Prostate gland (tissue), 2 donors: ENCODE measurements at regions not wholly inside any gene's neighbourhood (a gene's known extent, or its start where the extent isn't known, plus 50 kb on each side); places are given as distances from the start of the nearest gene placed in this dataset.

Experiments
- DNase-seq: peaks from one replicate; pipeline ENCODE4 v3.0.0-alpha.2; 2019; ENCODE audit warnings: low spot score
- H3K27ac ChIP-seq, 2 donors: fragments of 200-600 bp; sonication (generic); 2 replicates each; pipeline ENCODE4 v1.5.1; 2017 to 2019
- H3K27me3 ChIP-seq: fragments of 200-600 bp; sonication (generic); replicated peaks from 2 replicates; pipeline ENCODE4 v1.5.1; 2019; ENCODE audit not compliant: insufficient read depth
- H3K36me3 ChIP-seq, 2 donors: fragments of 200-600 bp; sonication (generic); 1 replicate in 1 of 2; 2 replicates in 1 of 2; pipeline versions ENCODE4 v1.5.1 to v1.8.1; 2017 to 2019
- H3K4me1 ChIP-seq: fragments of 200-600 bp; sonication (generic); replicated peaks from 2 replicates; pipeline ENCODE4 v1.5.1; 2019
- H3K4me3 ChIP-seq, 2 donors: fragments of 200-600 bp; sonication (generic); 2 replicates each; pipeline ENCODE4 v1.5.1; 2017 to 2019
- H3K9me3 ChIP-seq: fragments of 200-600 bp; sonication (generic); 2 replicates; pipeline ENCODE4 v1.5.1; 2017
- POLR2A ChIP-seq: fragments of 450-650 bp; IDR thresholded peaks from one replicate; pipeline ENCODE4 v1.6.1; 2016; ENCODE audit warnings: antibody characterized with exemption, mild to moderate bottlenecking
- POLR2AphosphoS5 ChIP-seq: sonication (generic); formaldehyde crosslinking; IDR thresholded peaks from one replicate; pipeline ENCODE4 v1.6.1; 2017; ENCODE audit warnings: antibody characterized with exemption
- WGBS: methylation state at CpG from one replicate; pipeline ENCODE4 v1.1.5; 2018; 5-methylcytosine and 5-hydroxymethylcytosine counted together
- intact Hi-C: fragments of 100-400 bp; cut with DNase I; formaldehyde crosslinking; loops from one replicate; pipeline ENCODE4 v1.14.2; 2022
- TF ChIP-seq, protein P1 (sequence below), 4 experiments: fragments of 200-600 bp in 2 of 4; fragments of 450-650 bp in 2 of 4; sonication (generic) in 2 of 4; IDR thresholded peaks; 1 replicate in 3 of 4; 2 replicates in 1 of 4; pipeline ENCODE4 v1.5.1; 2016 to 2019; ENCODE audit warnings: antibody characterized with exemption in 4 of 4, mild to moderate bottlenecking in 2 of 4, moderate library complexity in 2 of 4

DNA sequence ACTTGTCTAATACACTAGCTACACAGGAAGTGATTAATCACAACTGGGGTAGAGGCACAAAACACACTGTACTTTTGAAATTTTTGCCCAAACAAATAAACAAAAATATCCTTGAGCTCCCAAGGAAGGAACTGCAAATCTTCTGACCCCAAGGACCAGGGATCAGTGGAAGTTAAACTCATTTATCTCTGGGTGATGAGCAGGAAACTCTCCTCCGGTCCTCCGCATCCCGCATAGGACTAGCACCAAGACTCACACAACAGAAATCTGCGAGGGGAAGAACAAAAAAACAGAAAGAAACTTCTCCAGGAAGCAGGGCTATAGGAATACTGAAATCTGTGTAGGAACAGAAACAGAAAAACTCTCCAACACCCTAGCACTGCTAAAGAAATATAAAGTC, 650.3 kb downstream of the DCDC2C start:
- H3K9me3 ChIP-seq = no peaks in the 10 kb centered on the region
- 89% methylated on average over 4 of the region's 4 CpGs for WGBS
- no peak for DNase-seq
- H3K4me1 ChIP-seq = no peaks in the 10 kb centered on the region
- intact Hi-C loops = no loop called here
- no peak overlapping the region for H3K27ac ChIP-seq
- no peak for TF ChIP-seq POLR2AphosphoS5
- TF ChIP-seq, protein P1, sequence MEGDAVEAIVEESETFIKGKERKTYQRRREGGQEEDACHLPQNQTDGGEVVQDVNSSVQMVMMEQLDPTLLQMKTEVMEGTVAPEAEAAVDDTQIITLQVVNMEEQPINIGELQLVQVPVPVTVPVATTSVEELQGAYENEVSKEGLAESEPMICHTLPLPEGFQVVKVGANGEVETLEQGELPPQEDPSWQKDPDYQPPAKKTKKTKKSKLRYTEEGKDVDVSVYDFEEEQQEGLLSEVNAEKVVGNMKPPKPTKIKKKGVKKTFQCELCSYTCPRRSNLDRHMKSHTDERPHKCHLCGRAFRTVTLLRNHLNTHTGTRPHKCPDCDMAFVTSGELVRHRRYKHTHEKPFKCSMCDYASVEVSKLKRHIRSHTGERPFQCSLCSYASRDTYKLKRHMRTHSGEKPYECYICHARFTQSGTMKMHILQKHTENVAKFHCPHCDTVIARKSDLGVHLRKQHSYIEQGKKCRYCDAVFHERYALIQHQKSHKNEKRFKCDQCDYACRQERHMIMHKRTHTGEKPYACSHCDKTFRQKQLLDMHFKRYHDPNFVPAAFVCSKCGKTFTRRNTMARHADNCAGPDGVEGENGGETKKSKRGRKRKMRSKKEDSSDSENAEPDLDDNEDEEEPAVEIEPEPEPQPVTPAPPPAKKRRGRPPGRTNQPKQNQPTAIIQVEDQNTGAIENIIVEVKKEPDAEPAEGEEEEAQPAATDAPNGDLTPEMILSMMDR (IDR thresholded peaks at IDR 0.05) = no peak
- TF ChIP-seq POLR2A = no peak
- no peaks in the 10 kb centered on the region for H3K27me3 ChIP-seq
- no peaks in the 10 kb centered on the region for H3K36me3 ChIP-seq
- H3K4me3 ChIP-seq = no peak overlapping the region

DNA sequence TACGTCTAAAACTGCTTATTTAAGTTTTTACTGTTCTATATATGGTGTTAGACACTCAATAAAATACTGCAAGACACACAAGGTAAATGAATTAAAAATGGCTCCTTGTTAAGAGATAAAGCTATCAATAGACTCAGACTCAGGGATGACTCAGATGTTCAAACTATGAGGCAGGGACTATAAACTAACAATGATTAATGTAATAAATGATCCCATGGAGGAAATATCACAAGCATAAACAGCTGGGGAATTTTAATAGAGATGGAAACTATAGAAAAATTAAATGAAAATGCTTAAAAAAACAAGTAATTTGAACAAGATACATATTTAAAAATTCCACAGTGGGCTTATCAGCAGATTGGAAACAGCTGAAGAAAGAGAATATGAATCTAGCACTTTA, 650.8 kb downstream of the DCDC2C start:
- H3K4me1 ChIP-seq = no peaks in the 10 kb centered on the region
- no peaks in the 10 kb centered on the region for H3K27me3 ChIP-seq
- H3K4me3 ChIP-seq = no peak overlapping the region
- H3K27ac ChIP-seq = no peak overlapping the region
- intact Hi-C loops = no loop called here
- no peaks in the 10 kb centered on the region for H3K36me3 ChIP-seq
- no peak for DNase-seq
- no peak for TF ChIP-seq POLR2A
- TF ChIP-seq, protein P1 (IDR thresholded peaks at IDR 0.05) = no peak
- no peak for TF ChIP-seq POLR2AphosphoS5
- WGBS = 67% methylated on average over 1 of the region's 1 CpG
- H3K9me3 ChIP-seq = no peaks in the 10 kb centered on the region

DNA sequence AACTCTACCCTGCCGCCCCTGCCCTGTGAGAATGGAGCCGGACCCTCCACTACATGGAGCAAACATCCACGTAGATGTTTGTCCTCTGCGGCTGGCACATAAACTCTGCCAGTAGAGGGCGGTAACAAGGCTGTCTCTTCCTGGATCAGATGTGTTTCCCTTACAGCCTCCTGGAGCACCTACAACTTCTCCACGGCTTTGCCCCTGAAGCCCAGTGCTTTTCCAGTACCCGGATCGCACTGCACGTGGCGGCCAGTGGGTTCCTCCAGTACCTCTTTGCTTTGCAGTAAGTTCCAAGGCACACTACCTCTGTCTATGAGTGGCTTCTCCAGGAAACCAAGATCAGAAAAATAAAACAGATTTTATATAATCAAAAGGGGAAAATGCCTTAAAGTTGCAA, 651.3 kb downstream of the DCDC2C start:
- Histone ChIP-seq H3K9me3 (no peaks in the 10 kb centered on the region), H3K36me3 (no peaks in the 10 kb centered on the region), H3K4me1 (no peaks in the 10 kb centered on the region), H3K27me3 (no peaks in the 10 kb centered on the region), H3K27ac (no peak overlapping the region), H3K4me3 (no peak overlapping the region)
- WGBS = 83% methylated on average over 10 of the region's 10 CpGs
- no peak for TF ChIP-seq POLR2A
- TF ChIP-seq, protein P1 (IDR thresholded peaks at IDR 0.05) = no peak
- no peak for TF ChIP-seq POLR2AphosphoS5
- no peak for DNase-seq
- intact Hi-C loops = no loop called here

DNA sequence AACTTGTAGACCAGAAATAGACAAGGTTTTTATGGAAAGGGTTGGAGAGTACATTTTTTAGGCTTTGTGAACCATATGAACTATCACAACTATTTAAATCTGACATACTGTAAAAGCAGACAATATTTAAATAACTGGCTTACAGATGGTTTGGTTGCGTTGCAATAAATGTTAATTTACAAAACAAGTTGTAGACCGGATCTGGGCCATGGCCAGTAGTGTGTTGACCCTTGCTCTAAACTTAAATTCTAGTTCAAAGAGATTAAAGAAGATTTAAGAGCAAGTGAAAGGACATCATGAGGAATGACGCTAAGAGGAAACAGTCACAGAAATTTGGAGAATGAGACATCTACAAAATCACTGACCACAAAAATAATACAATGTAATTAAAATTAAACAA, 652.7 kb downstream of the DCDC2C start:
- intact Hi-C loops = no loop called here
- no peaks in the 10 kb centered on the region for H3K4me1 ChIP-seq
- TF ChIP-seq, protein P1 (IDR thresholded peaks at IDR 0.05) = no peak
- TF ChIP-seq POLR2A (no peak), POLR2AphosphoS5 (no peak)
- no peak overlapping the region for H3K4me3 ChIP-seq
- no peaks in the 10 kb centered on the region for H3K36me3 ChIP-seq
- no peaks in the 10 kb centered on the region for H3K27me3 ChIP-seq
- no peaks in the 10 kb centered on the region for H3K9me3 ChIP-seq
- H3K27ac ChIP-seq = no peak overlapping the region
- no peak for DNase-seq
- 41% methylated on average over 3 of the region's 3 CpGs for WGBS

DNA sequence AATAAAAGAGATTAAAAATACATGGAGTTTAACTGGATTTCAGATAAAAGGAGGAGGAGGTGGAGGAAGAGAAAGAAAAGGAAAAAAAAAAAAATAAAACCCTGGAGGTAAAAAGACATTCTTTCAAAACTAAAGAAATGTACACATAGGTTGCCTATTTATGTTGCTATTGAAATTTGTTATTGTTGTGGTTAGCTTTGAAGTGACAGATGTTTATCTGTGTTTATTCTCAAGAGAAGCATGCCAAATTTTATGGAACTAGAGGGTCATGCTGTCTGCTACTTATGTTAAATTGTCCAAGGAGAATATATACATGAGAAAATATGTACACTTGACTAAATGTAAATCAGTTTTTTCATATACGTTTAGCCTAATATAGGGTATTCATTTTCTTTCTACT, 653.2 kb downstream of the DCDC2C start:
- Histone ChIP-seq H3K27me3 (no peaks in the 10 kb centered on the region), H3K36me3 (no peaks in the 10 kb centered on the region), H3K4me3 (no peak overlapping the region), H3K9me3 (no peaks in the 10 kb centered on the region), H3K27ac (no peak overlapping the region), H3K4me1 (no peaks in the 10 kb centered on the region)
- DNase-seq = no peak
- intact Hi-C loops = no loop called here
- WGBS = 57% methylated on average over 1 of the region's 1 CpG
- no peak for TF ChIP-seq POLR2AphosphoS5
- TF ChIP-seq, protein P1 (IDR thresholded peaks at IDR 0.05) = no peak
- no peak for TF ChIP-seq POLR2A
